Stromal cell of bone marrow (primary cell): ENCODE measurements at regions not wholly inside any gene's neighbourhood (a gene's known extent, or its start where the extent isn't known, plus 50 kb on each side); places are given as distances from the start of the nearest gene placed in this dataset.

Experiments
- DNase-seq: peaks from one replicate; pipeline ENCODE4 v3.0.0-alpha.2; 2012; ENCODE audit warnings: low read depth

GRCh38 chrX:5536261-5536660 is 692.4 kb downstream of the NLGN4X start:
- no peak for DNase-seq

GRCh38 chrX:5528057-5528456 is 700.6 kb downstream of the NLGN4X start:
- DNase-seq, result no peak

GRCh38 chrX:5526191-5526590 is 702.5 kb downstream of the NLGN4X start:
- no peak for DNase-seq

- DNase-seq, result peak; percentile 6
Observed at GRCh38 chrX:5490786-5491563, 737.7 kb downstream of the NLGN4X start.

GRCh38 chrX:5474282-5474681 is 754.4 kb downstream of the NLGN4X start:
- no peak for DNase-seq

GRCh38 chrX:5458300-5458842 is 770.3 kb downstream of the NLGN4X start:
- no peak for DNase-seq

- no peak for DNase-seq
Observed at GRCh38 chrX:5449323-5449722, 779.3 kb downstream of the NLGN4X start.

DNA sequence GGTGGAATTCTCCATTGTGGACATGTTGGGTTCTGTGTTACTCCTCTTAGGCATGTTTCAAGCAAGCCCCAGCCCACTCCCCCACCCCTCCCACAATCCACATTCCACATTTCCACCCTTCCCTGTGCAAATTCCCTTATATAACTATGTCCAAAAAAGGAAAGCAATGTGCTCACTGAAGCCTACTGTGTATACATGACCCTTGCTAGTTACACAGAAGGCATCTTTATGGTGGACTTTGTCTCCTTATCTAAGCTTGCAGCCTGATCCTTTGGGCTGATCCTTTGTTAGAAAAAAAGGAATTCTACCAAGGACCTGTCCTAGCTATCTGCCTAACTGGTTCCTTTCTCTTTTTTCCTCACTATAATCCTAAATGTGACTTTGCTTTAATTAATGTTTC is 796.8 kb downstream of the NLGN4X start:
- no peak for DNase-seq

- DNase-seq, result no peak
Observed at GRCh38 chrX:5425119-5425518, 803.5 kb downstream of the NLGN4X start.

DNA sequence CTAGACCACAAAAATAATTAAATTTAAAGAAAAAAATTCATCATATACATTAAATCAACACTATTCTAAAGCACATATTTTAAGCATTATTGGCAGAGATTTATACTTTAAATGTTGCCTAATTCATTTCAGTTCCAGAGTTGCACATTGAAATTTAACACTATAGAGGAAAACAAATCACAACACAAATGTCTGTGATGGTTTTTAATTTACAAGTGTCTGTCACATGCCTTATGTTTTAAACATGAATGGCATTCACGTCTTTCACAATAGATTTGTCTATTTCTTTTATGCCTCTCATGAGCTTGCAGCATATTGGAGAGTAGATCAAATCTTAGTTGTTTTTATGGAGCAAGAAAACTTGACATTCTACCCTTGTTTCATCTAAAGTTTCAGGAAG is 811.3 kb downstream of the NLGN4X start:
- no peak for DNase-seq

- no peak for DNase-seq
Observed at GRCh38 chrX:5415738-5416137, 812.9 kb downstream of the NLGN4X start.

DNA sequence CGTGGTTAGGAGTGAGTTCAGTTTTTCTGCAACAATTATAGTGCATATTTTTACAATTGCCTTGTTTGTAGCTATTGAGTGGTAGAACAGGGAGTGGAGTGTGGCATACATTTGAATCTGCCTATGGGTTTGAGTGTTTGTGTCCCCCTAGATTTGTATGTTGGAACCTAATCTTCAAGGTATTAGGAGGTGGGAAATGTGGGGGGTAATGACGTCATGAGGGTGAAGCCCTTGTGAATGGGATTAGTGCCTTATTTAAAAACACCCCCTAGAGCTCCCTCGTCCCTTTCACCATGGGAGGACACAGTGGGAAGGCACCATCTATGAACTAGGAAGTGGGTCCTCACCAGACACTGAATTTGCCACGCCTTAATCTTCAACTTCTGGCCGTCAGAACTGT is 819.6 kb downstream of the NLGN4X start:
- no peak for DNase-seq

DNA sequence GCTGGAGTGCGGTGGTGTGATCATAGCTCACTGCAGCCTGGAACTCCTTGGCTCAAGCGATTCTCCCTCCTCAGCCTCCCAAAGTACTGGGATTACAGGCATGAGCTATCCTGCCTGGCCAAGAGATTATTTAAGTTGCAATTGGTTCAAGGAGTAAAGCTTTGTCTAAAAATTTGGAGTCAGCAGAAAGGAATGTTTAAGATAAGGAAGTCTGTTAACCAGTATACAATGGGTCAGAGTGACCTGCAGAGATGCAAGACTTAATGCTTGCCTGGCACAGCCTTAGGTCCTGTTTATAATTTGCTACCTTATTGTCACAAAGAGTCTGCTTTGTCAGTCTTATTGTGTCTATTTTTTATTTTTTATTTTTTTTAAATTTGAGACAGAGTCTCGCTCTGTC is 826.2 kb downstream of the NLGN4X start:
- DNase-seq, result no peak

- no peak for DNase-seq
Observed at GRCh38 chrX:5399403-5399802, 829.3 kb downstream of the NLGN4X start.

GRCh38 chrX:5397409-5397808 is 831.3 kb downstream of the NLGN4X start:
- DNase-seq, result no peak

DNA sequence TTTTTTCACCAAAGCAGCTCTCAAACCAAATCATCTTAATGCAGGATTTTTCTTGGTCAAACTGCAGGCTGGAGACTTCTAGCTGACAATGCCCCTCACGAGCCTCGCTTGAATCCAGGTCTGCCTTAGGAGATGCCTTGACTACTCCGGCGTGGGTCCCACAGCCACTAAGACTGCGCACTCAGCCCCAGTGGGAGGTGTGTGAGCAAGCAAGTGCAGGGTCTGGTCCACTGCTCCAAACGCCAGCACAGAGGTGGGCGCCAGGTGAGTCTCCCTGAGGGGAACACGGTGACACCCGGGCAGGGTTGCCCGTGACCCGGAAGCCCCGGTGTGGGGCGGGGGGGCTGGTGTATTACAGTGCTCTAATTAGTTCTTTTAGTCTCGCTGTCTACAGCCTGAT is 838.3 kb downstream of the NLGN4X start:
- no peak for DNase-seq

DNA sequence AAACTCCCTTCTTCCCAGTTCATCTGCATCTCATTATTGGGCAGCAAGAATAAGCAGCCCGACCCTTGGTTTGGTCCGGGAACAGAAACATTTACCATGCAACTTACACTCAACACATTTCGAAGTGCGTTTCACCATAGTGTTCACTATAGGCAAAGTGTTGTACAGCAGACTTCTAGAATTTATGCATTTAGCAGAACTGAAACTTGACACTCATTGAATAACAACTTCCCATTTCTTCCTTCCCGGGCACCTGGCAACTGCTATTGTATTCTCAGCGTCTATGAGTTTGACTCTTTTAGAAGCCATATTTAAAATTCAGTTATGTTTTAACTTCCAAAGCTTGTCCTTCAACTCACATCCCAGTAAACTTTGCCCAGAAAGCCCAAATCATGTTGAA is 840.6 kb downstream of the NLGN4X start:
- no peak for DNase-seq

GRCh38 chrX:5380426-5380825 is 848.2 kb downstream of the NLGN4X start:
- no peak for DNase-seq

GRCh38 chrX:5341902-5342301 is 886.8 kb downstream of the NLGN4X start:
- no peak for DNase-seq

GRCh38 chrX:5337160-5337559 is 891.5 kb downstream of the NLGN4X start:
- no peak for DNase-seq

GRCh38 chrX:5324546-5324945 is 904.1 kb downstream of the NLGN4X start:
- DNase-seq, result no peak

DNA sequence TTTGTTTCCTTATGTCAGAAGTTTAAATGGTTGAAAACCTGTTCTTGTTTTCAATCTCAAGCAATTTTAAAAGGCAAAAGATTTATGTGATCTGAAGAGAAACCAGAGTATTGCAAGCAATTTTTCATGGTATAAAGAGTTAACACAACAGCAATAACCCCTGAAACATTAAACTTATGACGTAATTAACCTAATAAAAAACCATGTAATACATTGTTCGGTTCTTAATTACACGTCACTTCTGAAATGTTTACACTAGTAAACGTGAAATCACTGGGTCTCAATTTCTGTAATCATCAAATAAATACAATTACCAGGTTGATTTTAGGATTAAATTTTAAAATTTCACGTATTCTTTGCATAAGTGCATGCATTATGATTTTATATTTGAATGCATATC is 914.5 kb downstream of the NLGN4X start:
- no peak for DNase-seq

- DNase-seq, result no peak
Observed at GRCh38 chrX:5307416-5307815, 921.3 kb downstream of the NLGN4X start.

GRCh38 chrX:5306654-5307121 is 922.0 kb downstream of the NLGN4X start:
- no peak for DNase-seq
